Sciatic nerve (tissue), 2 donors: ENCODE measurements at regions not wholly inside any gene's neighbourhood (a gene's known extent, or its start where the extent isn't known, plus 50 kb on each side); places are given as distances from the start of the nearest gene placed in this dataset.
A peak's percentile ranks its signal among the peaks of the same experiment; 100 is the strongest.

Source experiments
- ATAC-seq: fragments of 200-7000 bp; cut with Tn5 transposase; one replicate; pipeline ENCODE4 v1.9.1; 2020; ENCODE audit warnings: mild to moderate bottlenecking, moderate library complexity
- DNase-seq: peaks from one replicate; pipeline ENCODE4 v3.0.0-alpha.2; 2020; ENCODE audit warnings: low spot score
- intact Hi-C: fragments of 100-400 bp; cut with DNase I; formaldehyde crosslinking; loops from one replicate; pipeline ENCODE4 v1.14.2; 2022
- donor health status: DM: no; HTN: no; CAD: no.
- donor health status: DM: no; HTN: no; CAD: no.

DNA sequence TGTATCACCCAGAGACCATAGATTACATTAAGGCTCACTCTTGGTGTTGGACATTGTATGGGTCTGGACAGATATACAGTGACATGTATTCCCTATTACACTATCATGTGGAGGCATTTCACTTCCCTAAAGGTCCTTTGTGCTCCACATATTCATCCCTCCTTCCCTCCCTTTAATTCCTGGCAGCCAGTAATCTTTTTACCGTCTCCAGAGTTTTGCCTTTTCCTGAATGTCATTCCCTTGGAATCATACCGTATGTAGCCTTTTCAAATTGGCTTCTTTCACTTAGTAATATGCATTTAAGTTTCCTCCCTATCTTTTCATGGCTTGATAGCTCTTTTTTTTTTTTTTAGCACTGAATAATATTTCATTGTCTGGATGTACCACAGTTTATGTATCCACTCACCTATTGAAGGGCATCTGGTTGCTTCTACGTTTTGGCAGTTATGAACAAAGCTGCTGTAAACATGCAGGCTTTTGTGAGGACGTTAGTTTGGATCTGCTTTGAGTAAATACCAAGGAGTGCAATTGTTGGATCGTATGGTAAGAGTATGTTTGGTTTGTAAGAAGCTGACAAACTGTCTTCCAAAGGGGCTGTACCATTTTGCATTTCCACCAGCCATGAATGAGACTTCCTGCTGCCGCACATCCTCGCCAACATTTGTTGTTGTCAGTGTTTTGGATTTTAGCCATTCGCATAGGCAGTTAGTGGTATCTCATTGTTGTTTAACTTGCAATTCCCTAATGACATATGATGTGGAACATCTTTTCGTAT, 122.1 kb upstream of the SMIM23 start:
- intact Hi-C loops = no loop called here
- DNase-seq (no peak), ATAC-seq (no peak)

DNA sequence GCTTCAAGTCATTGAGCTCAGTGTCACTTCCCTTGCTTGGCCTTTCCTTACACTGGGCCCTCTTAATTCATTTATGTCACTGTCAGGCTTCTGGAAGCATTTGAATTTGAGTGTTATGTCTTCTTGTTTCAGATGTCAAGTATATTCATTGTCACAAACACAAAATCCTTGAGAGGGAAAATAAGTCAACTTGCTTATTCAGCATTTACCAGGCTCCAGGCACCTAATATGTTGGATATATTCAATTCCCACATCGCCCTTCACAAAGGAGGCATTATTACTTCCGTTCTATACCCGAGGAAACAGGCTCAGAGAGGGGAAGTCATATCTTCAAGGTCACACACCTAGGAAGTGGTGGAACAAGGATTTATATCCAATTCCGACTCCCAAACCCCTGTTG, 121.1 kb upstream of the SMIM23 start:
- no peak for DNase-seq
- intact Hi-C loops = no loop called here
- no peak for ATAC-seq

DNA sequence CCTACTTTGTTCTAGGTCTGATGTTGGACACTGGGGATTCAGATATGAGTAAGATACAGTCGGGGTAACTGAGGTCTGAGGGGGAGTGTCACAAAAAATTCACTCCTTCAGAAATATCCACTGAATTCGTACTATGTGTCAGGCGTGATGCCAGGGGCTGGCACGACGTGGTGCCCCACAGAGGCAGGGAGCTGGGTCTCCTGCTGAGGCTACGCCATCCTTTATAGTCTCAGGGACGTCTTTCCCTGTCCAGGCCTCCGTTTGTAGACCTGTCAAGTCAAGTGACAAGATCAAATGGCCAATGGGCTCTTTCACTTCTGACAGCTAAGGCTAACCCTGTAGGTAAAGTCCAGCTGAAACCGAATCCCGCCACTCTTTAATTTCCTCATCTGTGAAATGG, 118.8 kb upstream of the SMIM23 start:
- intact Hi-C loops = no loop called here
- ATAC-seq (no peak), DNase-seq (no peak)

DNA sequence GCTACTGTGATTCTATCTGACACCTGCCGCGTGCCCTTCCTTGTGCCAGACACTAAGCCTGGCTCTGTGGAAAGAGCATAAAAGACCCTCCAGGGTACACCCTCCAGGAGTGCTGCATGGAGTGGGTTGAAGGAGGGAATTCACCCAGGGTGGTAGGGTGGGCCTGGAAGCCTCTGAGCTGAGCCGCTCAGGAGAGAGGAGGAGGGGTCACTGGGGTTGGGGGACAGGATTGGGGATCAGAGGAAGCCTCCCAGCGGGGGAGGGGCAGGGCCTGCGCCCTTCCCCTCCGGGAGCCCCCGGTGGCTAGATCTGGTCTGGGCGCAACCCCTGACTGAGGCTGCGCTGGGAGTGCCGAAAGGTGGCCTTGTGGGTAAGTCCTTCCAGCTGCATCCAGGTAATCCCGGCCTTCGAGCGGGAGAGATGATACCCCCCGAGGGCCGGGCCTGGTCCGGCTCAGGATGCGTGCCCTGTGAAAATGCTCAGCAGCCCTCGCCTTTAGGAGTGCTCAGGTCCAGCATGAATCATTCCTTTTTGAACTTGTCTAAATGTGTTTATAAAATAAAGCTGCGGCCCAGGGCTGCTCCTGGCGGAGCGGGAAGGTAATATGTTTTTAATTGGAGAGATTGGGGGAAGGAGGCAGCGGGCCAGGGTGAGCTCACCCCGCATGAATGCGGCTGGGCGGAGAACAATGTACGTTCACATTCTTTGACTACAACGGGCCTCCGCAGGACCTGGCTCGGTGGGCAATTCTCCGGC, 118.1 kb upstream of the SMIM23 start:
- intact Hi-C loops = no loop called here
- DNase-seq (peak; percentile 67), ATAC-seq (peak; percentile 92)

DNA sequence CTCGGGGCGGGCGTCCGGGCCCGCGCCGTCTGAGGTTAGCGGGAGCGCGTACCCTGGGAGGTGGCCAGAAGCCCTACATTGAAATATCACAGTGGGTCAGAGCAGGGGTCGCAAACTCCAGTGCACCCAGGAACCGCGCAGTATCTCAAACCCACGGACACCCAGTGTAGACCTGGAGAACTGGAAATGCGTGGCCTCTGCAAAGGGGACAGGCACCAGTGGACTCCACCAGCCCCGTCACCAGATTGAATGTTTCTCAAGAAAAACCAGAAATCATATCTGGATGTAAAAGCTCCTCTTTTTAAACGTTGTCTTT, 117.6 kb upstream of the SMIM23 start:
- DNase-seq = no peak
- peak; percentile 61 for ATAC-seq
- intact Hi-C loops = no loop called here

DNA sequence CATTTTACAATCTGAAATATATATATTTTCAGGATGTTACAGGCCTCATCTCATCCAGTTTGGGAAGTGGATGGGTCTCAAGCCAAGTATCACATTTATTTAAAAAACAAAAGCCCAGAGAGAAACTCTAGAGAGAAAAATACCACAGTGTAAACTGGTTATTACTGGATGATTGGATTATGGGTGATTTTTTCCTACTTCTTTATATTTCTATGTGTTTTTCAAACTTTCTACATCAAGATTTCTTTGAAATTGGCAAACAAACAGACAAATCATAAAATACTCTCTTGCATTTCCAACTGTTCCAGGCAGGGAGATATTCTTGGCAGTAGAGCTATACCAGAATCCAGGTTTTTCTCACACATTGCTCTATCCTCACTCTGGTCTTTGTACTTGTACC, 116.0 kb upstream of the SMIM23 start:
- no peak for DNase-seq
- intact Hi-C loops = no loop called here

DNA sequence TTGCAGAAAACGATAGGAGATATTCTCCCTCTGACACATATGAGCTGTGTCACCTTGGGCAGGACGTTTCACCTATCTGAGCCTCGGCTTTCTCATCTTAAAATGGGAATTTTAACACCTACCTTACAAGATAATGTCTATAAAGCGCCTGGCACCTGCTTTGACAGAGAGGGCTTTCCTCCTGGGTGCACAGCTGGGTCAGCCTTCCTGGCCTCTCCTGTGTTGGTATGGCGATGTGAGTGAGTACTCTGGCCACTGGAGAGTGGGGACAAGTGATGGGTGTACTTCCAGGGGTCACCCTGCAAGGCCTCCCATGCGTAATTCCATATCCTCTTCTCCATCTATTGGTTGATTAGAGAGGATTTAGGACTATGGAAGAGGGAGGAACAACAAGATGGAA, 113.1 kb upstream of the SMIM23 start:
- ATAC-seq (no peak), DNase-seq (no peak)
- intact Hi-C loops = no loop called here

More for the DNA sequence above, 116.0 kb upstream of the SMIM23 start:
- ATAC-seq = no peak

DNA sequence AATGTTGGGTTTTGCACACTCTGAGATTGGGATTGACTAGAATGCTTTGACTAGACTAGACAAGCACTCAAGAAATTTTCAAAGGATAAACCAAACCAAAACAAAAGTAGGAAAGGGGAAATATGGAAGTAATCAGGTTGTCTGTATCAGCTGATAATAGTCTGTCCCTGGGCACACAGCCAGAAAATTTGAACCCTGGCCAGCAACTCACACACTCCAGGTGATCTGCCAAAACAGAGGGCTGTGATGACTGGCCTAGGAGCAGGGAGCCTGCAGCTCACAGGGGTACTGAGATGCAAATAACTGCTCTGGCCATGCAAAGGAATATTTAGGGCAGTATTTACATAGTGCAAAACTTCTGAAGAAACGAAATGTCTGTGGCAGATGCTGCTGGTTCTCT, 112.3 kb upstream of the SMIM23 start:
- intact Hi-C loops = no loop called here
- DNase-seq (peak; percentile 83), ATAC-seq (peak; percentile 76)

DNA sequence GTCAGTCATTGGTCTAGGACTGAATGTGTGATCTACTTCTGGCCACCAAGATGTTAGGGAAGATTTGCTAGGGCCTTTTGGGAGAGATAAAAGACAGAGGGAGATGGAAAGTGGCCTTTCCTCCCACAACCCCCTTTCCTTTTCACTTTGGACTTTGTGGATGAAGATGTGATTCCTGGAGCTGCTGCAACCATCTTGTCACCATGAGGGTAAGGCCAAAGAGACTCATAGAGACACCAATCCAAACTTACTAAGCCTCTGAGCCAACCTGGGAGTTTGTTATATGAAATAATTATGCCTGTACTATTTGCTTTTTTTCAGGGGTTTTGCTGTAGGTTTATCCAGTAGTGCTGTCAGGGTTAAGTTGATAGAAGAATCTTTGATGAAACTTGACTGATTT, 111.8 kb upstream of the SMIM23 start:
- no peak for DNase-seq
- ATAC-seq = no peak
- intact Hi-C loops = no loop called here

DNA sequence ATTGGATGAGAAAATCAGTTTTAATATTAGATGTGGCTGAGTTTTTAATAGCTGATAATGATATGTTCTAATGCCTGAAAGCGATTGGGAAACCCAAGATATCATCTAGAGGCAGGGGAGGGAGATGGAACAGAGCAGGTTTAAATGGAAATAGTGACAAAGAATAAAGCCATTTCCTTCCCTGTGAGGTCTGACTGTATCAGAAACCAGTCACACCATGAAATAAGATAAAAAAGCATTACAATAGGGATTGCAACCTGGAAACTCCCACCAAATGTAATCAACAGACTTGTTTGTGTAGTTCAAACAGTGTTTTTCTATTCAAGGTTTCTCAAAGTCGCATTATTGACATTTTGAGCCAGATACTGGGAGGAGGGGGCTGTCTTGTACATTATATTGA, 110.1 kb upstream of the SMIM23 start:
- no peak for ATAC-seq
- intact Hi-C loops = no loop called here
- no peak for DNase-seq

DNA sequence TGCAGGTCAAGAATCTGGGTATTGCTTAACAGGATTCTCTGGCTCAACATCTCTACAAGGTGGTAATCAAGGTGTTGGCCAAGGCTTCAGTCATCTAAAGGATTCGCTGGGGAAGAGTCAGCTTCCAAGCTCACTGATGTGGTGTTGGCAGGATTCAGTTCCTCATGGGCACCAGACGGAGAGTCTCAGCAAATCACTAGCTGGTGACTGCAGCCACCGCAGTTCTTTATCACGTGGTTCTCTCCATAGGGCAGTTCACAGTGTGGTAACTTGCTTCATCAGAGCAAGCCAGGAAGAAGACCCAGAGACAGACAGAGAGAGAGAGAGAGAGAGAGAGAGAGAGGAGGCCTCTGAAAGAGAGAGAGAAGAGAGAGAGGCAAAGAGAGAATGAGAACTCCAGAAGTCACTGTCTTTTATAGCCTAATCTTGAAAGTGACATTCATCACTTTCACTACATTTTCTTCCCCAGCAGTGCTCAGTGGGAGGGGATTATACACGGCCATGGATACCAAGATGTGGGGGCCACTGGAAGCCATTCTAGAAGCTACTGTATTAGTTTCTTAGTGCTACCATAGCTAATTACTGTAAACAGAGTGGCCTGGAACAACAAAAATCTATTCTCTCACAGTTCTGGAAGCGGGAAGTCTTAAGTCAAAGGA, 109.2 kb upstream of the SMIM23 start:
- intact Hi-C loops = no loop called here
- DNase-seq = no peak
- ATAC-seq = peak; percentile 67

DNA sequence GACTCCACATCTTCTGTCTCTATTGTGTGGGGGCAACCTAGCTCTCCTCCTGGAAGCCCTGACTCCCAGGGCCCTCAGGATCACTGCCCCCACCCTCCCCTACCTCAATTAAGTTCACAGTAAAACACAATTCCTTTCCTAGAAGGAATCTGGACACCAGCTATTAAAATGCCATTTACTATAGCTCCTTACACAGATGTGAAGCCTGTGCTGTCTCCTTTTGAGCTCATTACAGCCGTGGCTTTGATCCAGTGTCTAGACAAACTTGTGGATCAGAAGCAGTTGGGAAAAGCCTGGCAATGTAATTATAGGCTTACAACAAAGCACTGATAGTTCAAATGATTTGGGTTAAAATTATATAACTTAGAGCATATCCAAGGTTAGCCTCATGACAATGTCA, 107.0 kb upstream of the SMIM23 start:
- ATAC-seq = no peak
- no peak for DNase-seq
- intact Hi-C loops = no loop called here

DNA sequence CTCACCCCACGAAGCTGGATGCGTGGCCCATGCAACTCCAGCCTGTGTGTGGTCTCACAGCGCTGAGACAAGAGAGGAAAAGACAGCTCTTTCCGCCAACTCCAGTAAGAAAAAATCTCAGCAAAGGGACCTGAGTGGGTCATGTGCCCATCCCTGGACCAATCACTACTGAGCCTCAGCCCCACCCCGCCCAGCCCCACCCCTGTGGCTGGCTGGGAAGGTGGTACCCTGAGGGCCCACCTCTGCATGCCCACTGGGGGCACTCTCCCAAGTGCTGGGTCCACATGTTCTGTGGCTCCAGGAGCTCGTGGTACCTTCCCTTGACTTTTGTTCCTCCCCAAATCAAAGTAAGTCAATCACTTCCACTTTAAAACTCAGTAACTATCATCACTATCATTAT, 105.1 kb upstream of the SMIM23 start:
- intact Hi-C loops = no loop called here
- no peak for DNase-seq
- ATAC-seq = peak; percentile 34

DNA sequence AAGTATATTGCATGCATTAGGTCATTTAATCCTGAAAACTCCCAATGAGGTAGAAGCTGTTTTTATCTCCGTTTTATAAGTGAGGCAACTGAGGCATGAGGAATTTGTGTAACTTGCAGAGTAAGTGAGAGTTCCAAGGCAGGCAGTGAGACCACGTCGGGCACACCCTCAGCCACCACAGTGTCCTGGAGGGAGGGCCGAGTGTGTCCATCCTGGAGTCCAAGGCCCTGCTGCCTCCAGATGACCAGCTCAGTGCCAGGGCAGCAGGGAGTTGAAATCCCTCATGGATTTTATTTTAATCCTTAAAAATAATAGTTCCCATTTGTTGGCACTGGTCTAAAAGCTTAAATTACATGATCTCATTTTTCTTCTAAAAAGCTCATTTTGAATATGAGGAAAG, 104.6 kb upstream of the SMIM23 start:
- DNase-seq (no peak), ATAC-seq (no peak)
- intact Hi-C loops = no loop called here

DNA sequence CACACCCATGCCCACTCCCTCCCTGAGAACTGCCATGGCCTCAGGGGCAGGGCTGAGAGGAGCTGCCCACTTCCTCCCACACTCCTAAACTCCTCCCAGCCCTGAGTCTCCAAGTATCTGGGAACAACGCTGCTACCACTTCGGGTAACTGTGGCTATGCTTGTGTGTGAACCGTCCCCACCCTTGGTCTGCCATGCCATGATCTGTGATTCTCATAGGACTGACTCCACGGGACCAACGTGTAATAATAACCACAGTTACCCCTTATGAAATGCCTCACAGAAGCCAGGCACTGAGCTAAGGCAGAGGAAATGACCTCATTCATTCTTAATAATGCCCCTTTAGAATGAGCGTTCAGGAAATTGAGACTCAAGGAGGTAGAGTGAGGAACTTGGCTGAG, 103.9 kb upstream of the SMIM23 start:
- peak; percentile 46 for ATAC-seq
- no peak for DNase-seq
- intact Hi-C loops = no loop called here

DNA sequence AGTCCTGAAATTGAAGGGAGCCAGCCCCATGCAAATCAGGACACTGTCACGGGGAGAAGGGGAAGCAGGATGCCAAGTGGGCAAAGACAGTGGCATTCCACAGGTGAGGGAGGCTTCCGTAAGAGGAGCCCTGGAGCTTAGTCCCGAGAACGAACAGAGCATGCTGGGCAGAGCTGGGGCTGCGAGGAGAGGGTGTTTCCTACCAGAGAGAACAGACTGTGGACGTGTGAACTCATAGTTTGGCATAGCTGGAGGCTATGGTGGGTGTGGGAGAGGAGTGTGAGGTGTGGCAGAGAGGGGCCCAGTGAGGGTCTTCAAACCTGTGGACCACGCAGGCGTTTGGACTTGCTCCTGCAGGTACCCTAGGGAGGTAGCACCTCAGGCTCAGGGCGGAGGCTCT, 102.8 kb upstream of the SMIM23 start:
- ATAC-seq = no peak
- DNase-seq = no peak
- intact Hi-C loops = no loop called here

DNA sequence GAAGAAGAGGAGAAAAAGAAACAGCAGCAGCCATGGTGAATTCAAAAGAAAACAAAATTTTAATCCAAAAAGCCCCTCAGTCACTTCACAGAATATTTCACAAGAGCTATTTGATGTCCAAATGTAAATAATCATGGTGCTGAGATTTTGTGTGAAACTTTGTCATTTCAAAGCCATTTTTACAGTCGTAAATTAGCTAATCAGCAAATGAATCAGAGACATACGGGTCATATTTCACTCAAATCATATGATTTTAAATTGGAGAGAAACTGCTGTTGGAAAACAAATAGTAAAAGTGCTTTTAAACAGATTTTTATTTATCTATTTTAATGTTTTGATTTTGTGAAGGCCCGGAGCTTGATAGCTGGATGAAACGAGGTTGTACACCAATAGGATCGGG, 101.4 kb upstream of the SMIM23 start:
- intact Hi-C loops = no loop called here
- DNase-seq (no peak), ATAC-seq (no peak)

DNA sequence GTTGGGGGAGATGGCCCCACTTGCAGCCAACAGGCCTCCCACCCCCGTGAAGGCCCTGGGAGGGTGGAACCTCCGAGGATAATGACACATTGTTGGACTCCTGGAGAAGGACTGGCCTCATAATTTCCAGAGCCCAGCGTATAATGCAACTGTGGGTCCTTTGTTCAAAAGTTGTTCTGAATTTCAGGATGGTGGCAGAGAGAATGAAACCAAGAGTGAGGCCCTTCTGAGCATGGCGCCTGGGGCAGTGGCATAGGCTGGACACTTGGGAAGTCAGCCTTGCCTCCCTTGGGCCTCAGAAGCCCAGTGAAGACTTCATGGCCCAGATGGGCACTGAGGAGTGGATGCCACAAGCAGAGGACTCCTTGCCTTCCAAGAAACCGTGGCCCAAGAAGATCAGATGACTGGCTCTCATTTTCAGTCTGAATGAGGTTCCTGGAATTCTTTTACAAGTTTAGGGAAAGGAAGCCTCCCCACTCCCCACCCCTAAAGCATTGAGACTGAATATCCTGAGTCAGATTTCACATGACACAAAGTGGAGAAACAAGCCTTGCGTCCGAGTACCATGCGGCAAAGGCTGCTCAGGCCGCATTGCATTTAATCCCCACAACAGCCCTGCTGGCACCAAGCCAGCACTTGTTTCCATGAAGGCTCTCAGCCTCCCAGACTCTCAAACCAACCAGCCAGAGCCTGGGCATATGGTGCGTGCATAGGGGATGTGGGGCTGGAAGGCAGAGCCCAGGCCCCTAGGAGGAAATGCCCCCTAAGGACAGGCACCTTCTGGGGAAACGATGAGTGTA, 96.7 kb upstream of the SMIM23 start:
- DNase-seq (no peak), ATAC-seq (no peak)
- intact Hi-C loops = no loop called here

DNA sequence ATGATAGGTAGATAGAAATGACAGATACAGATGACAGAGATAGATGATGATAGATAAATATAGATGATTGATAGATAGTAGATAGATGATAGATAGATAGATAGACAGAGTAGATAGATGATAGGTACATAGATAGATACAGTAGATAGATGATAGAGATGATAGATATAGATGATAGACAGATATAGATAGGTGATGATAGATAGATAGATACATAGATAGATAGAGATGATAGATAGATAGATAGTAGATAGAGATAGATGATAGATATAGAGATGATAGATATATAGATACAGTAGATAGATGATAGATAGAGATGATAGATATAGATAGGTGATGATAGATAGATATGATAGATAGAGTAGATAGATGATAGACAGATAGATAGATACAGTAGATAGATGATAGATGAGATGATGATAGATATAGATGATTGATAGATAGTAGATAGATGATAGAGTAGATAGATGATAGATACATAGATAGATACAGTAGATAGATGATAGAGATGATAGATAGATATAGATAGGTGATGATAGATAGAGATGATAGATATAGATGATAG, 95.7 kb upstream of the SMIM23 start:
- ATAC-seq = no peak
- intact Hi-C loops = no loop called here
- DNase-seq = no peak
